HFF-Myc (cell line): ENCODE measurements at regions not wholly inside any gene's neighbourhood (a gene's known extent, or its start where the extent isn't known, plus 50 kb on each side); places are given as distances from the start of the nearest gene placed in this dataset.

Source experiments
- DNase-seq: peaks from one replicate; pipeline ENCODE4 v3.0.0-alpha.2; 2011; ENCODE audit warnings: low read depth; ENCODE audit errors: extremely low read depth
- H3K4me3 ChIP-seq: replicated peaks from 2 replicates; pipeline ENCODE4 v1.5.1; 2011; ENCODE audit warnings: low read depth, mild to moderate bottlenecking, control low read depth, low read length
- TF ChIP-seq, protein P1 (sequence below): IDR thresholded peaks from 2 replicates; pipeline ENCODE4 v1.5.1; 2012; ENCODE audit warnings: mild to moderate bottlenecking, low read depth, low read length, control low read depth; ENCODE audit errors: missing control alignments

GRCh38 chr18:34562252-34562870 is 147.7 kb upstream of the DTNA start:
- DNase-seq, result no peak
- H3K4me3 ChIP-seq, result no peak overlapping the region
- TF ChIP-seq, protein P1, sequence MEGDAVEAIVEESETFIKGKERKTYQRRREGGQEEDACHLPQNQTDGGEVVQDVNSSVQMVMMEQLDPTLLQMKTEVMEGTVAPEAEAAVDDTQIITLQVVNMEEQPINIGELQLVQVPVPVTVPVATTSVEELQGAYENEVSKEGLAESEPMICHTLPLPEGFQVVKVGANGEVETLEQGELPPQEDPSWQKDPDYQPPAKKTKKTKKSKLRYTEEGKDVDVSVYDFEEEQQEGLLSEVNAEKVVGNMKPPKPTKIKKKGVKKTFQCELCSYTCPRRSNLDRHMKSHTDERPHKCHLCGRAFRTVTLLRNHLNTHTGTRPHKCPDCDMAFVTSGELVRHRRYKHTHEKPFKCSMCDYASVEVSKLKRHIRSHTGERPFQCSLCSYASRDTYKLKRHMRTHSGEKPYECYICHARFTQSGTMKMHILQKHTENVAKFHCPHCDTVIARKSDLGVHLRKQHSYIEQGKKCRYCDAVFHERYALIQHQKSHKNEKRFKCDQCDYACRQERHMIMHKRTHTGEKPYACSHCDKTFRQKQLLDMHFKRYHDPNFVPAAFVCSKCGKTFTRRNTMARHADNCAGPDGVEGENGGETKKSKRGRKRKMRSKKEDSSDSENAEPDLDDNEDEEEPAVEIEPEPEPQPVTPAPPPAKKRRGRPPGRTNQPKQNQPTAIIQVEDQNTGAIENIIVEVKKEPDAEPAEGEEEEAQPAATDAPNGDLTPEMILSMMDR, result no peak

DNA sequence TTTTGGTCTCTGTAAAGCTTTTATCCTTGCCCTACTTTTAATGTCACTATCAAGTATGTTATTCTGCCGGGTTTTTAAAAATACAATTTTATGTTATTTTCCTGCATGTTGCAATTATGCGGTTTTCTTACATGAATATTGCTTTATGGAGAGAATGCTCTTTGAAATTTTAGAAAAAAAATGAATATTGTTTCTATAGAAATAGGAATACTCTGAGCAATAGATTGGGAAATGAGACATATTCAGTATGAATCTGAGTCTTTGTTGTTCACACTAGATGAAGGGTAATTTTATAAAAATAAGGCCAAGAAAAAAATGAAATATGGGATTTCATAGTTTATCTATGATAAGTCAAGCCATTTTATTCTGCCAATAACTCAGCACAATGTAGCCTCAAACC is 142.2 kb upstream of the DTNA start:
- no peak for DNase-seq
- no peak overlapping the region for H3K4me3 ChIP-seq
- TF ChIP-seq, protein P1, result no peak

GRCh38 chr18:34576622-34577021 is 133.5 kb upstream of the DTNA start:
- DNase-seq, result no peak
- no peak overlapping the region for H3K4me3 ChIP-seq
- TF ChIP-seq, protein P1, result no peak

- TF ChIP-seq, protein P1, result no peak
- H3K4me3 ChIP-seq, result no peak overlapping the region
- DNase-seq, result no peak
Measured at GRCh38 chr18:34583895-34584294, 126.2 kb upstream of the DTNA start.

- no peak for DNase-seq
- TF ChIP-seq, protein P1, result no peak
- H3K4me3 ChIP-seq, result no peak overlapping the region
Measured at GRCh38 chr18:34590503-34590902, 119.6 kb upstream of the DTNA start.

GRCh38 chr18:34591920-34592444 is 118.1 kb upstream of the DTNA start:
- no peak for DNase-seq
- TF ChIP-seq, protein P1, result no peak
- H3K4me3 ChIP-seq, result no peak overlapping the region

- no peak overlapping the region for H3K4me3 ChIP-seq
Measured at GRCh38 chr18:34592481-34592880, 117.6 kb upstream of the DTNA start.

More at GRCh38 chr18:34592481-34592880, 117.6 kb upstream of the DTNA start:
- no peak for DNase-seq
- TF ChIP-seq, protein P1, result no peak
